ENCODE measurements at regions not wholly inside any gene's neighbourhood (a gene's known extent, or its start where the extent isn't known, plus 50 kb on each side); places are given as distances from the start of the nearest gene placed in this dataset.
"Not testable (repeated sequence)": the region's sequence is repeated elsewhere in the genome, so short reads cannot be mapped to it uniquely, and the experiment has no call there.

GRCh38 chr20:56914532-56914931 is 285.4 kb downstream of the TFAP2C start:
- H3K4me1 ChIP-seq = no peaks in the 10 kb centered on the region
- H3K36me3 ChIP-seq = no peaks in the 10 kb centered on the region
- no peaks in the 10 kb centered on the region for H3K9me3 ChIP-seq
- intact Hi-C loops (cut with DNase I) = no loop called here
- no peak for TF ChIP-seq CTCF (IDR thresholded peaks at IDR 0.05)
- H3K27me3 ChIP-seq = no peaks in the 10 kb centered on the region
- no peak for DNase-seq (ENCODE audit: low spot score in 2 of 2)
- H3K4me3 ChIP-seq = no peak overlapping the region
- H3K27ac ChIP-seq = no peak overlapping the region

- H3K4me1 ChIP-seq = no peaks in the 10 kb centered on the region
- H3K36me3 ChIP-seq = no peaks in the 10 kb centered on the region
- no peak overlapping the region for H3K4me3 ChIP-seq
- intact Hi-C loops (cut with DNase I) = no loop called here
- H3K27ac ChIP-seq = no peak overlapping the region
- no peak for DNase-seq (ENCODE audit: low spot score in 2 of 2)
- H3K27me3 ChIP-seq = no peaks in the 10 kb centered on the region
- no peaks in the 10 kb centered on the region for H3K9me3 ChIP-seq
- no peak for TF ChIP-seq CTCF (IDR thresholded peaks at IDR 0.05)
These were observed 287.2 kb downstream of the TFAP2C start for GRCh38 chr20:56916345-56916622.

GRCh38 chr20:56920041-56920440 is 290.9 kb downstream of the TFAP2C start:
- H3K4me1 ChIP-seq; DNase-seq (ENCODE audit: low spot score in 2 of 2); H3K36me3 ChIP-seq; H3K9me3 ChIP-seq; H3K27me3 ChIP-seq; intact Hi-C loops (cut with DNase I); H3K27ac ChIP-seq; H3K4me3 ChIP-seq: not testable (repeated sequence)

GRCh38 chr20:56922497-56922896 is 293.4 kb downstream of the TFAP2C start:
- intact Hi-C loops (cut with DNase I) = no loop called here
- H3K27me3 ChIP-seq = peaks cover 10% of the 10 kb centered on the region
- H3K27ac ChIP-seq = no peak overlapping the region
- no peak for TF ChIP-seq CTCF (IDR thresholded peaks at IDR 0.05)
- no peaks in the 10 kb centered on the region for H3K36me3 ChIP-seq
- no peaks in the 10 kb centered on the region for H3K4me1 ChIP-seq
- H3K4me3 ChIP-seq = no peak overlapping the region
- DNase-seq (ENCODE audit: low spot score in 2 of 2) = no peak
- no peaks in the 10 kb centered on the region for H3K9me3 ChIP-seq

GRCh38 chr20:56924292-56925081 is 295.4 kb downstream of the TFAP2C start:
- Histone ChIP-seq H3K27ac (no peak overlapping the region), H3K36me3 (no peaks in the 10 kb centered on the region), H3K9me3 (no peaks in the 10 kb centered on the region), H3K4me3 (no peak overlapping the region), H3K27me3 (peaks cover 10% of the 10 kb centered on the region), H3K4me1 (no peaks in the 10 kb centered on the region)
- no peak for TF ChIP-seq CTCF (IDR thresholded peaks at IDR 0.05)
- intact Hi-C loops (cut with DNase I) = no loop called here
- no peak for DNase-seq (ENCODE audit: low spot score in 2 of 2)

- Histone ChIP-seq H3K27me3 (peaks cover 10% of the 10 kb centered on the region), H3K36me3 (no peaks in the 10 kb centered on the region), H3K27ac (no peak overlapping the region), H3K4me1 (no peaks in the 10 kb centered on the region), H3K4me3 (no peak overlapping the region), H3K9me3 (no peaks in the 10 kb centered on the region)
- DNase-seq (ENCODE audit: low spot score in 2 of 2) = no peak
- no peak for TF ChIP-seq CTCF (IDR thresholded peaks at IDR 0.05)
- intact Hi-C loops (cut with DNase I) = no loop called here
These were observed 296.1 kb downstream of the TFAP2C start for GRCh38 chr20:56925082-56925830.

Data from ascending aorta (tissue), 2 donors.